Thyroid gland (tissue), 4 donors: ENCODE measurements at regions not wholly inside any gene's neighbourhood (a gene's known extent, or its start where the extent isn't known, plus 50 kb on each side); places are given as distances from the start of the nearest gene placed in this dataset.

Experiments
- POLR2A ChIP-seq, 2 donors: fragments of 450-650 bp; IDR thresholded peaks; one replicate each; pipeline ENCODE4 v1.6.1; 2017; ENCODE audit warnings: antibody characterized with exemption in 2 of 2, mild to moderate bottlenecking in 2 of 2, moderate library complexity in 1 of 2
- TF ChIP-seq, protein P1 (sequence below), 6 experiments: fragments of 200-600 bp in 3 of 6; fragments of 450-650 bp in 3 of 6; sonication (generic) in 3 of 6; IDR thresholded peaks; one replicate each; pipeline ENCODE4 v1.5.1; 2016 to 2019; ENCODE audit warnings: antibody characterized with exemption in 6 of 6, mild to moderate bottlenecking in 2 of 6, inconsistent platforms in 1 of 6, moderate library complexity in 1 of 6

DNA sequence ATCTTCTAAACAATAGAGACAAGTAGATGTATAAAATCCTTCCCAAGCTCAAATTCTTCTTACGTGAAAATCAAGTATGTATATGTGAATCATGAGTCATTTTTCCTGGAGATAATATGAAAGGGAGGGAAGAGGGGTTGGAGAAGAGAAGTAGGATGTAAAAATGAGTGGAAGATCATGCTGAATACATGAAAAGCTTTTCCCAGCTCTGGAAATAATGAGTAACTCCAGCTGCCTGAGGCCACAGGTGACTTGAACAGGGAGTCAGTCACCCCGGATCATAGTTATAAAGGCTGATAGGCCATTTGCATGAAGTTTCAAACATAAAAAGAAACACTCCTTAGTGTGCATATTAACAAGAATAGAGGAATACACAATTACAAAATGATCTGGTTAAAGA is 486.7 kb downstream of the EFNA5 start:
- TF ChIP-seq, protein P1, sequence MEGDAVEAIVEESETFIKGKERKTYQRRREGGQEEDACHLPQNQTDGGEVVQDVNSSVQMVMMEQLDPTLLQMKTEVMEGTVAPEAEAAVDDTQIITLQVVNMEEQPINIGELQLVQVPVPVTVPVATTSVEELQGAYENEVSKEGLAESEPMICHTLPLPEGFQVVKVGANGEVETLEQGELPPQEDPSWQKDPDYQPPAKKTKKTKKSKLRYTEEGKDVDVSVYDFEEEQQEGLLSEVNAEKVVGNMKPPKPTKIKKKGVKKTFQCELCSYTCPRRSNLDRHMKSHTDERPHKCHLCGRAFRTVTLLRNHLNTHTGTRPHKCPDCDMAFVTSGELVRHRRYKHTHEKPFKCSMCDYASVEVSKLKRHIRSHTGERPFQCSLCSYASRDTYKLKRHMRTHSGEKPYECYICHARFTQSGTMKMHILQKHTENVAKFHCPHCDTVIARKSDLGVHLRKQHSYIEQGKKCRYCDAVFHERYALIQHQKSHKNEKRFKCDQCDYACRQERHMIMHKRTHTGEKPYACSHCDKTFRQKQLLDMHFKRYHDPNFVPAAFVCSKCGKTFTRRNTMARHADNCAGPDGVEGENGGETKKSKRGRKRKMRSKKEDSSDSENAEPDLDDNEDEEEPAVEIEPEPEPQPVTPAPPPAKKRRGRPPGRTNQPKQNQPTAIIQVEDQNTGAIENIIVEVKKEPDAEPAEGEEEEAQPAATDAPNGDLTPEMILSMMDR (IDR thresholded peaks at IDR 0.05): no peak
- no peak for TF ChIP-seq POLR2A (IDR thresholded peaks at IDR 0.05)
